GM12878 (cell line): ENCODE measurements at regions not wholly inside any gene's neighbourhood (a gene's known extent, or its start where the extent isn't known, plus 50 kb on each side); places are given as distances from the start of the nearest gene placed in this dataset.

ENCODE experiments used
- ATAC-seq: fragments of 200-7000 bp; cut with Tn5 transposase; 3 replicates; pipeline ENCODE4 v1.9.1; 2020; ENCODE audit warnings: mild to moderate bottlenecking, moderate library complexity
- BruUV-seq: library from RNA; stranded (reverse); fragments of 400-500 nt; replicated peaks from 2 replicates; lab custom pipeline; 2021; lab: Mats Ljungman, UMichigan
- CTCF ChIA-PET: fragments of 300-600 bp; sonication (Branson Sonifier 250); formaldehyde crosslinking; extraction: SDS; loops from one replicate; lab custom pipeline; 2021; ENCODE audit warnings: inconsistent platforms; lab: Yijun Ruan, JAX
- POLR2A ChIA-PET: fragments of 350-600 bp; formaldehyde crosslinking; extraction: SDS; loops from one replicate; lab custom pipeline; 2021; ENCODE audit warnings: inconsistent platforms; lab: Charles Lee
- RAD21 ChIA-PET: fragments of 300-600 bp; sonication (Branson Sonifier 250); formaldehyde crosslinking; loops from one replicate; lab custom pipeline; 2023; ENCODE audit warnings: antibody characterized with exemption; ENCODE audit not compliant: unreplicated experiment; lab: Charles Lee
- SMC1A ChIA-PET: fragments of 300-600 bp; sonication (Branson Sonifier 250); formaldehyde crosslinking; loops from one replicate; lab custom pipeline; 2023; ENCODE audit not compliant: unreplicated experiment, uncharacterized antibody; lab: Charles Lee
- DNase-seq: peaks from one replicate; pipeline ENCODE4 v3.0.0-alpha.2; 2011; ENCODE audit warnings: low read depth, low spot score
- FAIRE-seq: peaks from 3 replicates; lab custom pipeline; 2011; peaks lifted over from hg19 to GRCh38; lab: Jason Lieb, UNC
- H2AFZ ChIP-seq: 2 replicates; pipeline ENCODE4 v1.6.0; 2011; ENCODE audit warnings: low read depth, low read length, control low read depth; ENCODE audit not compliant: control insufficient read depth
- H3K27ac ChIP-seq: 2 replicates; pipeline ENCODE4 v1.5.1; 2011; ENCODE audit warnings: control low read depth; ENCODE audit not compliant: control insufficient read depth, insufficient read depth
- H3K27me3 ChIP-seq, 2 experiments: replicated peaks in 1 of 2; 2 replicates each; pipeline versions ENCODE4 v1.6.0 to v1.6.1; 2011; ENCODE audit warnings: low read length in 1 of 2; ENCODE audit not compliant: control insufficient read depth in 2 of 2, insufficient read depth in 2 of 2
- H3K36me3 ChIP-seq, 2 experiments: 2 replicates each; pipeline ENCODE4 v1.5.1; 2011; ENCODE audit warnings: low read length in 1 of 2; ENCODE audit not compliant: control insufficient read depth in 2 of 2, insufficient read depth in 2 of 2
- H3K4me1 ChIP-seq: 2 replicates; pipeline ENCODE4 v1.6.1; 2011; ENCODE audit warnings: mild to moderate bottlenecking, low read length, moderate library complexity, mixed read lengths; ENCODE audit not compliant: control insufficient read depth, insufficient read depth
- H3K4me2 ChIP-seq: 2 replicates; pipeline ENCODE4 v1.6.0; 2011; ENCODE audit warnings: control low read depth; ENCODE audit not compliant: control insufficient read depth, insufficient read depth
- H3K4me3 ChIP-seq: fragments of 200-600 bp; sonication (generic); 2 replicates; pipeline ENCODE4 v1.5.1; 2016
- H3K79me2 ChIP-seq: 2 replicates; pipeline ENCODE4 v1.6.0; 2011; ENCODE audit warnings: low read length; ENCODE audit not compliant: control insufficient read depth, insufficient read depth
- H3K9ac ChIP-seq: 2 replicates; pipeline ENCODE4 v1.8.0; 2011; ENCODE audit warnings: low read length, control low read depth, mixed read lengths; ENCODE audit not compliant: control insufficient read depth, insufficient read depth
- H3K9me3 ChIP-seq: replicated peaks from 3 replicates; pipeline ENCODE4 v1.5.1; 2011; ENCODE audit warnings: mild to moderate bottlenecking, low read length; ENCODE audit not compliant: control insufficient read depth, insufficient read depth
- H4K20me1 ChIP-seq: 2 replicates; pipeline ENCODE4 v1.6.0; 2011; ENCODE audit not compliant: control insufficient read depth, insufficient read depth
- BCL11A ChIP-seq: IDR thresholded peaks from 2 replicates; pipeline ENCODE4 v1.6.1; 2011; ENCODE audit warnings: low read depth, low read length
- BMI1 ChIP-seq: fragments of 450-650 bp; IDR thresholded peaks from 2 replicates; pipeline ENCODE4 v1.6.1; 2016; ENCODE audit warnings: mild to moderate bottlenecking, moderate library complexity, borderline replicate concordance
- CBFB ChIP-seq: IDR thresholded peaks from 2 replicates; pipeline ENCODE4 v1.6.1; 2016; ENCODE audit warnings: antibody characterized with exemption, low read depth
- ETV6 ChIP-seq, 2 experiments: fragments of 450-650 bp in 1 of 2; IDR thresholded peaks in 1 of 2; conservative IDR thresholded peaks in 1 of 2; 2 replicates each; pipeline ENCODE4 v1.6.1; 2014; ENCODE audit warnings: antibody characterized with exemption in 1 of 2, borderline replicate concordance in 1 of 2, low read depth in 1 of 2, mild to moderate bottlenecking in 1 of 2, moderate library complexity in 1 of 2
- IRF4 ChIP-seq: IDR thresholded peaks from 2 replicates; pipeline ENCODE4 v1.6.1; 2011; ENCODE audit warnings: low read depth, low read length
- JUND ChIP-seq: IDR thresholded peaks from 2 replicates; pipeline ENCODE4 v1.6.1; 2012; ENCODE audit warnings: low read depth, mild to moderate bottlenecking, low read length, improper control_type of control experiment, moderate library complexity
- NR2C1 ChIP-seq: fragments of 450-650 bp; IDR thresholded peaks from 2 replicates; pipeline ENCODE4 v1.6.1; 2017; ENCODE audit warnings: antibody characterized with exemption, mild to moderate bottlenecking, moderate library complexity
- NRF1 ChIP-seq: conservative IDR thresholded peaks from 2 replicates; pipeline ENCODE4 v1.6.1; 2011; ENCODE audit warnings: mild to moderate bottlenecking, low read depth, low read length, improper control_type of control experiment
- PAX8 ChIP-seq: fragments of 450-650 bp; IDR thresholded peaks from 2 replicates; pipeline ENCODE4 v1.6.1; 2017; ENCODE audit warnings: mild to moderate bottlenecking, moderate library complexity
- RCOR1 ChIP-seq: conservative IDR thresholded peaks from 2 replicates; pipeline ENCODE4 v1.6.1; 2012; ENCODE audit warnings: low read depth, low read length, improper control_type of control experiment
- TAF1 ChIP-seq: IDR thresholded peaks from 2 replicates; pipeline ENCODE4 v1.6.1; 2011; ENCODE audit warnings: mild to moderate bottlenecking, low read depth, low read length, borderline replicate concordance
- WGBS: methylation state at CpG from one replicate; pipeline ENCODE4 v1.1.6; 2016; ENCODE audit warnings: low lambda C conversion rate; ENCODE audit not compliant: insufficient replicate concordance, insufficient coverage; ENCODE audit errors: missing lambda C conversion rate; 5-methylcytosine and 5-hydroxymethylcytosine counted together
- in situ Hi-C: fragments of 300-500 bp; cut with MboI; formaldehyde crosslinking; loops from 9 replicates; pipeline ENCODE4 v1.14.3; 2018; ENCODE audit warnings: mixed read lengths
- intact Hi-C: fragments of 100-400 bp; cut with micrococcal nuclease; formaldehyde crosslinking; loops from one replicate; pipeline ENCODE4 v1.14.2; 2022; ENCODE audit not compliant: unreplicated experiment
- TF ChIP-seq, protein P1 (sequence below): fragments of 150-350 bp; IDR thresholded peaks from 2 replicates; pipeline ENCODE4 v1.6.1; 2014; ENCODE audit warnings: mild to moderate bottlenecking, low read depth, low read length
- TF ChIP-seq, protein P2 (sequence below): fragments of 450-650 bp; IDR thresholded peaks from 2 replicates; pipeline ENCODE4 v1.6.1; 2017; ENCODE audit warnings: mild to moderate bottlenecking, low read depth, inconsistent platforms; ENCODE audit not compliant: poor library complexity, severe bottlenecking

DNA sequence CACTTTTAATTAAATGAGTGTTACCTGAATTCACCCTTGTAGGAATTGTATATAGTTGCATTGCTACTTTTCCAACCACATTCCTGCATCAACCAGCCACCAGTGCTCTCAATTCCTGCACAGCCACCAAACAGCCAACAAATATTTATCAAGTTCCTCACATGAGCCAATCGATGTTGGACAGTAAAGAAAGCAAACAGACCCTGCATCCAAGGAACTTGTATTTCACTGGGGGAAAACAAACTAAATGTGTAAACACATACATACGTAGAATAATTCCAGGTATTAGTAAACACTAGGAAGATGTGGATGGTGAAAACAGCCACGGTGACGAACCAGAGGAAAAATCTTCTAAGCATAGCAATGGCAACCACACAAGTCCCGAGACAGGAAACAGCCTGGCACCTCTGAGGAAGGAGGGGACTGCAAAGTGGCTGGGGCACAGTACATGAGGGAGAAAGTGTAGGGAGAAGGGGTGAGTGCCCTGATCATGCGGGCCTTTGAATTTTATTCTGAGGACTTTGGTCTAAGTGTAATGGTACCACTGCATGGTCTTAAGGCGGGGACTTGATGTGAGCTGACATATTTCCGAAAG is 111.2 kb downstream of the XRCC2 start:
- H4K20me1 ChIP-seq = no peaks in the 10 kb centered on the region
- no peaks in the 10 kb centered on the region for H3K36me3 ChIP-seq
- no peak overlapping the region for H2AFZ ChIP-seq
- DNase-seq = no peak
- 37% methylated on average over 8 of the region's 8 CpGs for WGBS
- no peak for TF ChIP-seq PAX8
- no peak for TF ChIP-seq RCOR1
- TF ChIP-seq, all 136 proteins: peak for 0
- no peaks in the 10 kb centered on the region for H3K79me2 ChIP-seq
- ChIA-PET RAD21 (no interaction called here), CTCF (no interaction called here), POLR2A (no interaction called here), SMC1A (no interaction called here)
- ATAC-seq = peak; percentile 28; the same call in 2 of the 3 replicates
- no peak for FAIRE-seq
- no peak overlapping the region for H3K27ac ChIP-seq
- H3K4me1 ChIP-seq = no peaks in the 10 kb centered on the region
- H3K27me3 ChIP-seq = no peaks in the 10 kb centered on the region
- no peaks in the 10 kb centered on the region for H3K9me3 ChIP-seq
- no peak overlapping the region for H3K9ac ChIP-seq
- H3K4me3 ChIP-seq = no peak overlapping the region
- H3K4me2 ChIP-seq = no peak overlapping the region
- BruUV-seq = no TSS peak
- intact Hi-C loops = no loop called here
- in situ Hi-C loops = no loop called here

DNA sequence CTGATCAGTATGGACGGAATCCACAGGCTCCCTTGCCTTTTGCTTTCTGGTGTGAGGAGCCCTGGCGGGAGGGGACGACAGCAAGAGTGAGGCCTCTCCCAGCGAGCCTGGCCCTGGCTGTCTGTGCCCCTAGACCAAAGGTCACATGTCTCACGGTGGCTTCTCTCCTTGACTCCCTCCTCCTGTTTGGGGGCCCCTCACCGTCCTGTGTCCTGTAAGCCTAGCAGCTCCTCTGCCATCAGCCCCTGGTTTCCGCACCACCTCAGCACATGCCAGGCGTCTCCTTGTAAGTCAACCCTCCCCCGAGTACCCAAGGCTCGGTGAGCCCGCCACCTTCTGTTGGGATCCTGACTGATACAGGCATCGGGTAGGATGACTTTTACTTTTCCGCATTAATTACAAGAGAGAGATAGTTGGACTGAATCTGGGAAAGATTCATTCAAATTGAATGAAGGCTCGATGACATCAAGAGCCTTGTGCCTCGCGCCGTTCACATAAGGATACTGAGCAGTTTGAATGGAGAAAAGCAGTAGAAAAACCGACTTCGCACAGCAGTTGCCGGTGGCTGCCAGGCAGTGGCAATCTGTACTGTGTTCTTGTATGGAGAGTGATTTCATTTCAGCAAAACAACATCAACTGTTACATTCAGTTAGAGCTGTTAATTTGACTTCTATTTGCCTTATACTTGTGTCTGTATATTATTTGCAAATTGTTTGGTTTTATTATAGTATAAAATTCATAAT is 119.8 kb downstream of the XRCC2 start:
- no TSS peak for BruUV-seq
- Histone ChIP-seq H3K27ac (no peak overlapping the region), H2AFZ (no peak overlapping the region), H3K36me3 (no peaks in the 10 kb centered on the region), H3K4me3 (no peak overlapping the region), H3K4me1 (no peaks in the 10 kb centered on the region), H3K9ac (no peak overlapping the region), H3K27me3 (no peaks in the 10 kb centered on the region), H3K79me2 (no peaks in the 10 kb centered on the region), H3K9me3 (no peaks in the 10 kb centered on the region), H4K20me1 (no peaks in the 10 kb centered on the region), H3K4me2 (no peak overlapping the region)
- DNase-seq (no peak), FAIRE-seq (no peak), ATAC-seq (no peak)
- SMC1A ChIA-PET = no interaction called here
- in situ Hi-C loops = no loop called here
- CTCF ChIA-PET = no interaction called here
- POLR2A ChIA-PET = no interaction called here
- WGBS = 87% methylated on average over 20 of the region's 20 CpGs
- intact Hi-C loops = no loop called here
- RAD21 ChIA-PET = interaction anchor here (0.6 kb wide), 1 partner anchor 116 kb away, joined by 4 read pairs; no protein-coding TSS in a partner anchor
- TF ChIP-seq TAF1 (no peak), BCL11A (no peak), NR2C1 (no peak), NRF1 (no peak), BMI1 (no peak), IRF4 (no peak), CBFB (no peak), ETV6 (conservative IDR thresholded peaks at IDR 0.05 in 1 of 2, IDR thresholded peaks at IDR 0.05 in 1 of 2; ENCODE audit: borderline replicate concordance in 1 of 2, low read depth in 1 of 2) (no peak), JUND (no peak)
- TF ChIP-seq, protein P1, sequence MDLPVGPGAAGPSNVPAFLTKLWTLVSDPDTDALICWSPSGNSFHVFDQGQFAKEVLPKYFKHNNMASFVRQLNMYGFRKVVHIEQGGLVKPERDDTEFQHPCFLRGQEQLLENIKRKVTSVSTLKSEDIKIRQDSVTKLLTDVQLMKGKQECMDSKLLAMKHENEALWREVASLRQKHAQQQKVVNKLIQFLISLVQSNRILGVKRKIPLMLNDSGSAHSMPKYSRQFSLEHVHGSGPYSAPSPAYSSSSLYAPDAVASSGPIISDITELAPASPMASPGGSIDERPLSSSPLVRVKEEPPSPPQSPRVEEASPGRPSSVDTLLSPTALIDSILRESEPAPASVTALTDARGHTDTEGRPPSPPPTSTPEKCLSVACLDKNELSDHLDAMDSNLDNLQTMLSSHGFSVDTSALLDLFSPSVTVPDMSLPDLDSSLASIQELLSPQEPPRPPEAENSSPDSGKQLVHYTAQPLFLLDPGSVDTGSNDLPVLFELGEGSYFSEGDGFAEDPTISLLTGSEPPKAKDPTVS = no peak
- TF ChIP-seq, protein P2, sequence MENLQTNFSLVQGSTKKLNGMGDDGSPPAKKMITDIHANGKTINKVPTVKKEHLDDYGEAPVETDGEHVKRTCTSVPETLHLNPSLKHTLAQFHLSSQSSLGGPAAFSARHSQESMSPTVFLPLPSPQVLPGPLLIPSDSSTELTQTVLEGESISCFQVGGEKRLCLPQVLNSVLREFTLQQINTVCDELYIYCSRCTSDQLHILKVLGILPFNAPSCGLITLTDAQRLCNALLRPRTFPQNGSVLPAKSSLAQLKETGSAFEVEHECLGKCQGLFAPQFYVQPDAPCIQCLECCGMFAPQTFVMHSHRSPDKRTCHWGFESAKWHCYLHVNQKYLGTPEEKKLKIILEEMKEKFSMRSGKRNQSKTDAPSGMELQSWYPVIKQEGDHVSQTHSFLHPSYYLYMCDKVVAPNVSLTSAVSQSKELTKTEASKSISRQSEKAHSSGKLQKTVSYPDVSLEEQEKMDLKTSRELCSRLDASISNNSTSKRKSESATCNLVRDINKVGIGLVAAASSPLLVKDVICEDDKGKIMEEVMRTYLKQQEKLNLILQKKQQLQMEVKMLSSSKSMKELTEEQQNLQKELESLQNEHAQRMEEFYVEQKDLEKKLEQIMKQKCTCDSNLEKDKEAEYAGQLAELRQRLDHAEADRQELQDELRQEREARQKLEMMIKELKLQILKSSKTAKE = no peak
